IMR-90 (cell line): ENCODE measurements at regions not wholly inside any gene's neighbourhood (a gene's known extent, or its start where the extent isn't known, plus 50 kb on each side); places are given as distances from the start of the nearest gene placed in this dataset.

Experiments
- ATAC-seq: fragments of 200-7000 bp; cut with Tn5 transposase; 2 replicates; pipeline ENCODE4 v1.9.1; 2020; ENCODE audit warnings: low read depth, mild to moderate bottlenecking, moderate library complexity
- BruUV-seq: library from RNA; stranded (reverse); fragments of 400-500 nt; replicated peaks from 2 replicates; lab custom pipeline; 2021; lab: Mats Ljungman, UMichigan
- CTCF ChIA-PET: fragments of 300-600 bp; formaldehyde crosslinking; extraction: SDS; loops from one replicate; lab custom pipeline; 2021; ENCODE audit warnings: antibody characterized with exemption; lab: Yijun Ruan, JAX
- POLR2A ChIA-PET: fragments of 300-600 bp; sonication (Branson Sonifier 250); formaldehyde crosslinking; loops from one replicate; lab custom pipeline; 2022; ENCODE audit warnings: antibody characterized with exemption; ENCODE audit not compliant: unreplicated experiment; lab: Charles Lee
- DNase-seq: peaks from one replicate; pipeline ENCODE4 v3.0.0; 2013
- H2AFZ ChIP-seq: replicated peaks from 2 replicates; pipeline ENCODE3; 2013; ENCODE audit warnings: low read length, mild to moderate bottlenecking; ENCODE audit not compliant: poor library complexity
- H2AK5ac ChIP-seq: 2 replicates; pipeline ENCODE4 v1.6.1; 2013; ENCODE audit warnings: low read depth, low read length, inconsistent platforms
- H2AK9ac ChIP-seq: replicated peaks from 2 replicates; pipeline ENCODE3; 2013; ENCODE audit warnings: mild to moderate bottlenecking, low read depth, low read length, moderate library complexity; ENCODE audit not compliant: poor library complexity
- H2BK120ac ChIP-seq: 2 replicates; pipeline ENCODE4 v1.6.1; 2013; ENCODE audit warnings: low read depth, low read length, inconsistent platforms
- H2BK15ac ChIP-seq: 3 replicates; pipeline ENCODE4 v1.6.1; 2013; ENCODE audit warnings: low read depth, low read length, inconsistent platforms
- H2BK20ac ChIP-seq: 2 replicates; pipeline ENCODE4 v1.6.1; 2013; ENCODE audit warnings: low read depth, mild to moderate bottlenecking, inconsistent platforms, low read length, moderate library complexity
- H2BK5ac ChIP-seq: 2 replicates; pipeline ENCODE4 v1.6.1; 2013; ENCODE audit warnings: mild to moderate bottlenecking, low read depth, low read length, inconsistent platforms; ENCODE audit not compliant: poor library complexity, severe bottlenecking
- H3K14ac ChIP-seq: replicated peaks from 2 replicates; pipeline ENCODE4 v1.6.1; 2013; ENCODE audit warnings: low read depth, low read length, inconsistent platforms
- H3K18ac ChIP-seq: 2 replicates; pipeline ENCODE4 v1.6.1; 2013; ENCODE audit warnings: low read depth, low read length, control low read depth
- H3K23ac ChIP-seq: 2 replicates; pipeline ENCODE4 v1.6.1; 2013; ENCODE audit warnings: low read depth, low read length, inconsistent platforms
- H3K27ac ChIP-seq: 2 replicates; pipeline ENCODE4 v1.5.1; 2013; ENCODE audit warnings: mild to moderate bottlenecking, control low read depth, low read length; ENCODE audit not compliant: insufficient read depth
- H3K27me3 ChIP-seq: 2 replicates; pipeline ENCODE4 v1.6.1; 2013; ENCODE audit warnings: low read length; ENCODE audit not compliant: control insufficient read depth, insufficient read depth
- H3K36me3 ChIP-seq: 2 replicates; pipeline ENCODE4 v1.6.1; 2013; ENCODE audit warnings: low read length, mixed read lengths; ENCODE audit not compliant: control insufficient read depth, insufficient read depth
- H3K4ac ChIP-seq: 2 replicates; pipeline ENCODE4 v1.6.1; 2013; ENCODE audit warnings: low read depth, low read length, inconsistent platforms
- H3K4me1 ChIP-seq: 2 replicates; pipeline ENCODE4 v1.6.1; 2013; ENCODE audit warnings: low read length, mixed read lengths; ENCODE audit not compliant: control insufficient read depth, insufficient read depth
- H3K4me2 ChIP-seq: 2 replicates; pipeline ENCODE4 v1.6.1; 2013; ENCODE audit warnings: low read depth, mild to moderate bottlenecking, control low read depth, low read length, moderate library complexity
- H3K4me3 ChIP-seq: 2 replicates; pipeline ENCODE4 v1.5.1; 2013; ENCODE audit warnings: low read depth, mild to moderate bottlenecking, control low read depth, low read length, moderate library complexity; ENCODE audit not compliant: insufficient read depth
- H3K56ac ChIP-seq: 2 replicates; pipeline ENCODE4 v1.6.1; 2013; ENCODE audit warnings: low read length, inconsistent platforms; ENCODE audit not compliant: insufficient read depth; ENCODE audit errors: extremely low read depth
- H3K79me1 ChIP-seq, 2 experiments: 2 replicates each; pipeline ENCODE4 v1.6.1; 2013; ENCODE audit warnings: low read length in 2 of 2, inconsistent platforms in 1 of 2, low read depth in 1 of 2
- H3K9ac ChIP-seq: 2 replicates; pipeline ENCODE4 v1.6.1; 2013; ENCODE audit warnings: low read depth, low read length, control low read depth
- H3K9me1 ChIP-seq: 2 replicates; pipeline ENCODE4 v1.6.1; 2013; ENCODE audit warnings: low read length, inconsistent platforms; ENCODE audit not compliant: insufficient read depth
- H3K9me3 ChIP-seq: 2 replicates; pipeline ENCODE4 v1.6.1; 2013; ENCODE audit warnings: low read length; ENCODE audit not compliant: control insufficient read depth, insufficient read depth
- H4K20me1 ChIP-seq: 2 replicates; pipeline ENCODE4 v1.6.1; 2013; ENCODE audit warnings: low read length, inconsistent platforms; ENCODE audit not compliant: insufficient read depth
- H4K5ac ChIP-seq: 2 replicates; pipeline ENCODE4 v1.6.1; 2013; ENCODE audit warnings: mild to moderate bottlenecking, low read depth, low read length, control low read depth
- H4K8ac ChIP-seq, 2 experiments: 2 replicates each; pipeline ENCODE4 v1.6.1; 2013; ENCODE audit warnings: low read depth in 2 of 2, low read length in 2 of 2, control low read depth in 1 of 2, inconsistent platforms in 1 of 2
- H4K91ac ChIP-seq: 2 replicates; pipeline ENCODE4 v1.6.1; 2013; ENCODE audit warnings: low read depth, low read length, inconsistent platforms; ENCODE audit not compliant: insufficient read depth
- BHLHE40 ChIP-seq: fragments of 150-350 bp; IDR thresholded peaks from 2 replicates; pipeline ENCODE4 v1.6.1; 2016; ENCODE audit warnings: mild to moderate bottlenecking, low read depth, low read length
- CEBPB ChIP-seq: IDR thresholded peaks from 2 replicates; pipeline ENCODE4 v1.6.1; 2012; ENCODE audit warnings: low read depth, low read length, improper control_type of control experiment
- CHD1 ChIP-seq: IDR thresholded peaks from 2 replicates; pipeline ENCODE4 v1.6.1; 2012; ENCODE audit warnings: low read depth, low read length, improper control_type of control experiment
- CTCF ChIP-seq: conservative IDR thresholded peaks from 2 replicates; pipeline ENCODE4 v1.5.1; 2012; ENCODE audit warnings: mild to moderate bottlenecking, low read depth, low read length, improper control_type of control experiment
- ELK1 ChIP-seq: fragments of 150-350 bp; IDR thresholded peaks from 2 replicates; pipeline ENCODE4 v1.6.1; 2016; ENCODE audit warnings: low read depth, mild to moderate bottlenecking, low read length, moderate library complexity, borderline replicate concordance
- FOS ChIP-seq: fragments of 150-350 bp; IDR thresholded peaks from 2 replicates; pipeline ENCODE4 v1.6.1; 2016; ENCODE audit warnings: low read depth, low read length
- MAFK ChIP-seq: IDR thresholded peaks from 2 replicates; pipeline ENCODE4 v1.6.1; 2012; ENCODE audit warnings: low read depth, low read length, improper control_type of control experiment
- MAZ ChIP-seq: IDR thresholded peaks from 2 replicates; pipeline ENCODE4 v1.6.1; 2012; ENCODE audit warnings: low read depth, mild to moderate bottlenecking, low read length, improper control_type of control experiment, moderate library complexity, borderline replicate concordance
- MXI1 ChIP-seq: IDR thresholded peaks from 2 replicates; pipeline ENCODE4 v1.6.1; 2012; ENCODE audit warnings: low read depth, mild to moderate bottlenecking, low read length, moderate library complexity, borderline replicate concordance
- NFE2L2 ChIP-seq: fragments of 150-350 bp; IDR thresholded peaks from 2 replicates; pipeline ENCODE4 v1.6.1; 2016; ENCODE audit warnings: low read depth, mild to moderate bottlenecking, low read length
- POLR2A ChIP-seq: IDR thresholded peaks from 2 replicates; pipeline ENCODE4 v1.6.1; 2012; ENCODE audit warnings: mild to moderate bottlenecking, low read depth, low read length
- RAD21 ChIP-seq: IDR thresholded peaks from 2 replicates; pipeline ENCODE4 v1.6.1; 2012; ENCODE audit warnings: low read length, improper control_type of control experiment
- RCOR1 ChIP-seq: IDR thresholded peaks from 2 replicates; pipeline ENCODE4 v1.6.1; 2012; ENCODE audit warnings: mild to moderate bottlenecking, low read length, improper control_type of control experiment; ENCODE audit not compliant: insufficient replicate concordance
- RFX5 ChIP-seq: IDR thresholded peaks from 2 replicates; pipeline ENCODE4 v1.8.0; 2012; ENCODE audit warnings: low read depth, mild to moderate bottlenecking, low read length, moderate library complexity
- SMC3 ChIP-seq: fragments of 150-350 bp; IDR thresholded peaks from 2 replicates; pipeline ENCODE4 v1.6.1; 2016; ENCODE audit warnings: low read depth, mild to moderate bottlenecking, antibody characterized with exemption, low read length, moderate library complexity
- USF2 ChIP-seq: fragments of 150-350 bp; IDR thresholded peaks from 2 replicates; pipeline ENCODE4 v1.6.1; 2017; ENCODE audit warnings: mild to moderate bottlenecking, antibody characterized with exemption, low read length, low read depth
- WGBS, 2 experiments: methylation state at CpG; one replicate each; pipeline versions ENCODE4 v1.1.5 to v1.1.7; 2013; ENCODE audit warnings: missing lambda C conversion rate in 2 of 2; ENCODE audit not compliant: insufficient read length in 1 of 2; ENCODE audit errors: extremely low coverage in 2 of 2; 5-methylcytosine and 5-hydroxymethylcytosine counted together
- dilution Hi-C: fragments of 300-500 bp; cut with HindIII; formaldehyde crosslinking; loops from one replicate; pipeline ENCODE4 v1.14.3; 2018; ENCODE audit warnings: low sequenced_read_pairs; ENCODE audit not compliant: unreplicated experiment
- in situ Hi-C: fragments of 300-500 bp; cut with MboI; formaldehyde crosslinking; loops from 3 replicates; pipeline ENCODE4 v1.14.3; 2019; ENCODE audit warnings: low sequenced_read_pairs, inconsistent platforms, mixed read lengths
- intact Hi-C: fragments of 100-400 bp; cut with micrococcal nuclease; formaldehyde crosslinking; loops from 2 replicates; pipeline ENCODE4 v1.10.0; 2022

GRCh38 chr12:94916663-94917062 is 86.8 kb downstream of the NDUFA12 start:
- Histone ChIP-seq H3K4me3 (no peak overlapping the region), H4K8ac (no peak overlapping the region), H4K5ac (no peak overlapping the region), H3K27ac (no peak overlapping the region), H3K56ac (no peak overlapping the region), H2AK5ac (no peak overlapping the region), H3K4me1 (no peaks in the 10 kb centered on the region), H2BK5ac (no peak overlapping the region), H3K14ac (no peak overlapping the region), H3K23ac (no peak overlapping the region), H3K4ac (no peak overlapping the region), H3K36me3 (no peaks in the 10 kb centered on the region), H2BK120ac (no peak overlapping the region), H2BK15ac (no peak overlapping the region), H4K20me1 (no peaks in the 10 kb centered on the region), H3K4me2 (no peak overlapping the region), H3K9me1 (no peaks in the 10 kb centered on the region), H3K9me3 (no peaks in the 10 kb centered on the region), H2BK20ac (no peak overlapping the region), H3K18ac (no peak overlapping the region), H3K79me1 (no peaks in the 10 kb centered on the region), H2AK9ac (no peak overlapping the region), H3K27me3 (no peaks in the 10 kb centered on the region; the same call in none of the 2 replicates), H4K91ac (no peak overlapping the region), H3K9ac (no peak overlapping the region), H2AFZ (no peak overlapping the region)
- CTCF ChIA-PET = no interaction called here
- dilution Hi-C loops (no loop called here), intact Hi-C loops (no loop called here), in situ Hi-C loops (no loop called here)
- POLR2A ChIA-PET = no interaction called here
- ATAC-seq (no peak), DNase-seq (no peak)
- BruUV-seq = no TSS peak
- TF ChIP-seq POLR2A (no peak), BHLHE40 (no peak), MXI1 (no peak), RCOR1 (no peak), RFX5 (no peak), MAZ (no peak), RAD21 (no peak), ELK1 (no peak), CEBPB (no peak), FOS (no peak), CTCF (no peak), SMC3 (no peak), CHD1 (no peak), MAFK (no peak), USF2 (no peak), NFE2L2 (no peak)
- 83% methylated on average over 4 of the region's 6 CpGs; no CpG with 5 or more reads in 1 of the 2 experiments for WGBS, 2 experiments
